ENCODE measurements at regions not wholly inside any gene's neighbourhood (a gene's known extent, or its start where the extent isn't known, plus 50 kb on each side); places are given as distances from the start of the nearest gene placed in this dataset.

- H3K36me3 ChIP-seq (ENCODE audit: control insufficient read depth in 2 of 3, insufficient read depth in 3 of 3, low read length in 3 of 3): no peaks in the 10 kb centered on the region
- DNase-seq (no peak), FAIRE-seq (no peak)
- no peak overlapping the region for H3K27ac ChIP-seq (ENCODE audit: low read depth in 2 of 2, low read length in 2 of 2)
- intact Hi-C loops (cut with DNase I): no loop called here
- no peak for TF ChIP-seq CTCF (IDR thresholded peaks at IDR 0.05; ENCODE audit: borderline replicate concordance, extremely low read depth, insufficient read depth)
- no peaks in the 10 kb centered on the region for H3K9me3 ChIP-seq (ENCODE audit: control insufficient read depth in 2 of 3, insufficient read depth in 1 of 3, low read length in 3 of 3)
- no peak overlapping the region for H3K9ac ChIP-seq (ENCODE audit: low read length in 3 of 3)
- no peak overlapping the region for H3K4me3 ChIP-seq (ENCODE audit: low read length in 3 of 3)
- H3K27me3 ChIP-seq (ENCODE audit: control insufficient read depth, insufficient read depth, low read length): no peaks in the 10 kb centered on the region
- no peaks in the 10 kb centered on the region for H3K4me1 ChIP-seq (ENCODE audit: control insufficient read depth in 2 of 3, insufficient read depth in 2 of 3, low read depth in 1 of 3, low read length in 3 of 3)
Measured at GRCh38 chr2:176566961-176567360, 297.7 kb downstream of the MTX2 start.

GRCh38 chr2:176567361-176567760, 298.1 kb downstream of the MTX2 start:
- DNase-seq (no peak), FAIRE-seq (no peak)
- H3K4me1 ChIP-seq (ENCODE audit: control insufficient read depth in 2 of 3, insufficient read depth in 2 of 3, low read depth in 1 of 3, low read length in 3 of 3): no peaks in the 10 kb centered on the region
- TF ChIP-seq CTCF (IDR thresholded peaks at IDR 0.05; ENCODE audit: borderline replicate concordance, extremely low read depth, insufficient read depth): no peak
- H3K9ac ChIP-seq (ENCODE audit: low read length in 3 of 3): no peak overlapping the region
- no peaks in the 10 kb centered on the region for H3K27me3 ChIP-seq (ENCODE audit: control insufficient read depth, insufficient read depth, low read length)
- H3K9me3 ChIP-seq (ENCODE audit: control insufficient read depth in 2 of 3, insufficient read depth in 1 of 3, low read length in 3 of 3): no peaks in the 10 kb centered on the region
- H3K27ac ChIP-seq (ENCODE audit: low read depth in 2 of 2, low read length in 2 of 2): no peak overlapping the region
- no peaks in the 10 kb centered on the region for H3K36me3 ChIP-seq (ENCODE audit: control insufficient read depth in 2 of 3, insufficient read depth in 3 of 3, low read length in 3 of 3)
- H3K4me3 ChIP-seq (ENCODE audit: low read length in 3 of 3): no peak overlapping the region
- intact Hi-C loops (cut with DNase I): no loop called here

- H3K27ac ChIP-seq (ENCODE audit: low read depth in 2 of 2, low read length in 2 of 2): no peak overlapping the region
- peaks cover 0 to 2% (median 0%) of the 10 kb centered on the region in 3 donors for H3K4me1 ChIP-seq (ENCODE audit: control insufficient read depth in 2 of 3, insufficient read depth in 2 of 3, low read depth in 1 of 3, low read length in 3 of 3)
- FAIRE-seq (no peak), DNase-seq (no peak)
- no peaks in the 10 kb centered on the region for H3K27me3 ChIP-seq (ENCODE audit: control insufficient read depth, insufficient read depth, low read length)
- no peak overlapping the region for H3K4me3 ChIP-seq (ENCODE audit: low read length in 3 of 3)
- intact Hi-C loops (cut with DNase I): no loop called here
- H3K9ac ChIP-seq (ENCODE audit: low read length in 3 of 3): no peak overlapping the region
- no peaks in the 10 kb centered on the region for H3K9me3 ChIP-seq (ENCODE audit: control insufficient read depth in 2 of 3, insufficient read depth in 1 of 3, low read length in 3 of 3)
- no peak for TF ChIP-seq CTCF (IDR thresholded peaks at IDR 0.05; ENCODE audit: borderline replicate concordance, extremely low read depth, insufficient read depth)
- no peaks in the 10 kb centered on the region for H3K36me3 ChIP-seq (ENCODE audit: control insufficient read depth in 2 of 3, insufficient read depth in 3 of 3, low read length in 3 of 3)
Measured at GRCh38 chr2:176569574-176569973, 300.3 kb downstream of the MTX2 start.
